NCI-H748 treated with DMSO at 0.1 percent for 48 hours (cell line): ENCODE measurements at regions not wholly inside any gene's neighbourhood (a gene's known extent, or its start where the extent isn't known, plus 50 kb on each side); places are given as distances from the start of the nearest gene placed in this dataset.

ENCODE experiments used
- DNase-seq: peaks from one replicate; lab custom pipeline; 2025; lab: John Stamatoyannopoulos, UW

DNA sequence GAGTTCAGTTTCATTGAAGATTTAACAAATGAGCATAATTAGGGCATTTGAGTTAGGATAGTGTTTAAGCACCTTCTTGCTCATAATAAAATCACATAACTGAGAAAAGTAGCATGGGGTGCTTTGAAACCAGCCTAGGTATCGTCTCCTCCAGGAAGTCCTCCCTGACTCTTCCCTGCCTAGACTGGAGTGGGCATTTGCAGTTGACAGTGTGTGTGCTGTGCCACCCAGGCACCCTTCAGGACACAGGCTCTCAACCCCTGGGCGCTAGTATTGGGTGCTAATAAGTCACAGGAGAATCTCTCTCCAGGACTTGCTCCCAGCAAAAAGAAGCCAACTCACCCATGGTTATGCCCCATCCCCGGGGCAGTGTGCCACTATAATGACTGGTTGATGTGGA, 584.1 kb downstream of the INSC start:
- DNase-seq, result no peak

DNA sequence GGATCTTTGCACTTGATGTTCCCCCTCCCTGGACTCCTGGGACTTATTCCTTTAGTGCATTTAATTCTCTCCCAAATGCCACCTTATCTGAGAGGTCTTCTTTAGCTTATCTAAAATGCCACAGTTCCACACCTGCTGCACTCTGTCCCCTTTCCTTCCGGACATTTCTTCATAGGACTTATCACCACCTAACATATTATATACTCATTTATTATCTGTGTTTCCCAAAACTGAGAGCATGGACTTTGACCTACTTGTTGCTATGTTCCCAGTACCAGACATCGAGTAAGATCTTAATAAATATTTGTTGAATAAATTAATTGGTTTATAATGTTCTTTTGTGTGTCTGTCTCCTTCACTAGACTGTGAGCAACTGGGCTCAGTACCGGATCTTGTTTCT, 585.3 kb downstream of the INSC start:
- DNase-seq, result no peak

DNA sequence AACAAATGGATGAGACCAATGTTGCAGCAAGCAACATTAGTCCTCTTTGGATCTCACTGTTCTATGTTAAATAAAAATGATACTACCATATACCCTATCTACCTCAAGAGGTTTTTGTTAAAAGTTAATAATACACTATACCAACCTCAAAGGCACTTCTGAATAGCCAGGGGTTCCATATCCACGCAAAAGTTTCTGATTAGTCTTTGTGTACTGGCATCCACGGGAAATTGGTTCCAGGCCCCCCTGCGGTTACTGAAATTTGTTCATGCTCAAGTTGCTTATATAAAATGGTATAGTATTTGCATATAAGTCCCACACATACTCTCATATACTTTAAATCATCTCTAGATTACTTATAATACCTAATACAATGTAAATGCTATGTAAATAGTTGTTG, 585.7 kb downstream of the INSC start:
- no peak for DNase-seq

DNA sequence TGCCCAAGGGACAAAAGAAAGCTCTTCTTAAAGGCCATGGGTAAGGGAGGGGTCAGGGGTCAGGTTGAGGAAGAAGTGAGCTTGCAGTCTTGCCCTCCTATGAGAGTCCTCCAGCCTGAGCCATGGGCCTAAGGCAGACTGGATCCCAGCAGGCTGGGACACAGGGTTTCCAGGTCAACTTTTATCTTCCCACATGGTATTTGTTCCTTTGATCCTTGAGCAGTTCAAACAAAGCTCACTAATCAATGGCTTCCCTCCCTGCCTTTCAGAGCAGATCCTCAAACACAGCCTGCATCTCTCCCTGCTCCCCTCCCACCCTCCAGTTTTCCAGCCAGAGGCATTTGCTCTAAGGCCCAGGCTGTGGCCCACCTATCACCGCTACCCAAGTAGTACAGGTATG, 589.3 kb downstream of the INSC start:
- DNase-seq, result no peak

DNA sequence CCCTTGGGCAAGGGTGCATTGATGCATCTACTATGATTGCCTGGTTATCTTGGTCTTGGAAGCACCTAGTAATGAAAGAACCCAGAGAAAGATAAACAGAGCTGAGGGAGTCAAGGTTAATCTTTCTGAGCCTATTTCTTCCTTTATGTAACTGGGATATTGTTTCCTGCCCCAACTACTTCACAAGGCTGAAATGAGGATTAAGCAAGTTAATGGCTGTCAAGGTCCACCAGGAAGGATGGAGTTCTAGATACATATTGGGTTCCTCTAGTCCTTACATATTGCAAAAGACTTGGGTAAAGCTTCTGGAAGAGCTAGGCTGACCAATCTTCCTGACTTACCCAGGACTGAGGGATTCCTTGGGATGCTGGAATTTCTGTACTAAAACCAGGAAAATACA, 589.8 kb downstream of the INSC start:
- no peak for DNase-seq

DNA sequence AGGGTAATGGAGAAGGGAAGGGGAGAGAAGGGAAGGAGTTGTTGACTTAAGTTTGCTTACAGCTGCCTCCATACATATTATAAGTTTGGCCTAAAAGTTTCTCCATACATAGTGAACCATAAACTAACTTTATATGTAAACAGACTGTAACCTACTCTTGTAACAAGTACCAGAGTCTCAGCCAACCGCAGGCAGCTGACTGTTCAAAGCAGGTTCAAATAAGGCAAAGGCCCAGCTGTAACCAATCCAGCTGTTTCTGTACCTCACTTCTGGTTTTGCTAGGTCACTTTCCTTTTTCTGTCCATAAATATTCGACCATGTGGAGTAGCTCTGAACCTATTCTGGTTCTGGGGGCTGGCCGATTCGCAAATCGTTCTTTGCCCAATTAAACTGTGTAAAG, 591.2 kb downstream of the INSC start:
- DNase-seq, result no peak

DNA sequence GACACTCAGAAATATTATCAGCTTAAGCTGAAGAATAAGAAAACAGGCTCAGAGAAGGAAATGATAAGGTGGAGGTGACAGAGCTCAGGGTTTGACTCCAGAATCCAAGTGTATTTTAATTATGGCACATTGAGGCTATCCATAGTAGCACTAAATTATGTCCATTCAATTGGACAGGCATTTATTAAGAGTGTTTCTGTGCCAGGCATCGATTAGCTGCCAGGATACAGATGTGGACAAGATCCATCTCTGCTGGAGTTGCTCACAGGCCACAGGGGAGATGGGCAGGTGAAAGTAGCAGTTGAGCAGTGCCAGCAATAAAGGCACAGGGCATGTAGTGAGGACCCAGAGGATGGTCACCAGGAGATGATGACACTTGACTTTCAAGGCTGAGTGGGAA, 592.5 kb downstream of the INSC start:
- DNase-seq, result no peak

DNA sequence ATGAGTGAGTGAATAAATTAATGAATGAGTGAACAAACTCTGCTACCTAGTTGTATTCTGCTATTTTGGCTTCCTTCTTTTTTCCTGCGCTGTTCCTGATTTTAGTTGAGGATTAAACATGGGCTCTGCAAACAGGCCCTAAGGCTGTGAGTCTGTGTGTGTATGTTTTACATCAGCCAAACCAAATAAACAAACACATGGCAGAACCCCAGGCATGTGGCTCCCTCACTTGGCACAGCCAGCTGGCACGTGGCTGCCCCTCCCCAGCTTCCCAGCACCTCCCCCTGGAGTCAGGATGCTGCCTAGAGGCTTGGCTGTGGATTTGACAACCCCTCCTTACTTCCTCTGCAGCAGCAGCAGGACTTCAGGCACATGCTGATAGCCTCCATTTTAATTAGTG, 593.2 kb downstream of the INSC start:
- DNase-seq, result no peak

DNA sequence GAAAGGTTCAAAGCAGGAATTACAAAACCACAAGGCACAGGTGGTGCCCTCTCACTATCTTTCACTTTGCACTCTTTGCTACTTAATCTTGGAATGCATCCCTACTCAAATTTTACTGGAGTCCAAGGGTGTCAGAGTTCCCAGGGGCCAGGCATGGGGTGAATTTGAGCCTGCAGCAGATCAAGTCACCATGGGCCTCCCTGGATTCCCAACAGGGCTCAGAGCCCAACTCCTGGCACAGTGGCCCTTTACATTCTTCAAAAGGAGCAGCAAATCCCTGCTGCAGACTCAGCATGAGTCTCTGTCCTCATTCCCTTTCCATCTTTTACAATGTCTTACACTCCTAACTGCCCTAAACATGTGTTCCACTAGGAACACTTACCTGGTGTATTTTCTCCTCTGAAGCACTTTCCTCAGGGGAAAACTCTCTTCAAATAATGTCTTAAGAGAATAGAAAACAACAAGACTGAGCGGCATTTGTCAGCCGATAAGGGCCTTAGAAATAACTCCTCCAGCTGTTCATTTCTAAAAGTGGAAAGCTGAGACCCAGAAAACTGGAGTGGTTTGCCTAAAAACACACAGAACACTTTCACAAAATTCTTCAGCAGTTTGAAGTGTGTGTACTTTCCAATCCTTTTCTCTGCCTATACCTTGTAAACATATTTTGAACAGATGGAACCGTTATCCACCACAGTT, 596.0 kb downstream of the INSC start:
- no peak for DNase-seq

DNA sequence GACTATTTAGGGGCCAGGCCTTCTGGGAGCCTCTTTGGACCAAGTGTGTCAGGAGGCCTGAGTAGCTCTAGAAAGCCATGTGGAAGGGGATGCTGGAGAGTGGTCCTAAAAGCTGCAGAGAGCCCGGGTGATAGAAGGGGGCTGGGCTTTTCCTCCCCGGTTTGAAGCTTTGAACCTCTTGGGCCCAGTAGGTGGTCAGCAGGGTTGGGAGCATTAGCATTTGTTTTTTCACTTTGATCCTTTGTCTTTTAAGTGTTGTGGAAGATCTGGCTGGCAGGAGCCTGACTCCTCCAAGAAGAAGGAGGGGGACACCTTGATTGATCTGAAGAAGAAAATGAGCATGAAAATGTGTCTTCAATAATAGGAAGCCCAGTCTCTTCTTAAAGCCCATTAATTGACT, 596.6 kb downstream of the INSC start:
- no peak for DNase-seq

DNA sequence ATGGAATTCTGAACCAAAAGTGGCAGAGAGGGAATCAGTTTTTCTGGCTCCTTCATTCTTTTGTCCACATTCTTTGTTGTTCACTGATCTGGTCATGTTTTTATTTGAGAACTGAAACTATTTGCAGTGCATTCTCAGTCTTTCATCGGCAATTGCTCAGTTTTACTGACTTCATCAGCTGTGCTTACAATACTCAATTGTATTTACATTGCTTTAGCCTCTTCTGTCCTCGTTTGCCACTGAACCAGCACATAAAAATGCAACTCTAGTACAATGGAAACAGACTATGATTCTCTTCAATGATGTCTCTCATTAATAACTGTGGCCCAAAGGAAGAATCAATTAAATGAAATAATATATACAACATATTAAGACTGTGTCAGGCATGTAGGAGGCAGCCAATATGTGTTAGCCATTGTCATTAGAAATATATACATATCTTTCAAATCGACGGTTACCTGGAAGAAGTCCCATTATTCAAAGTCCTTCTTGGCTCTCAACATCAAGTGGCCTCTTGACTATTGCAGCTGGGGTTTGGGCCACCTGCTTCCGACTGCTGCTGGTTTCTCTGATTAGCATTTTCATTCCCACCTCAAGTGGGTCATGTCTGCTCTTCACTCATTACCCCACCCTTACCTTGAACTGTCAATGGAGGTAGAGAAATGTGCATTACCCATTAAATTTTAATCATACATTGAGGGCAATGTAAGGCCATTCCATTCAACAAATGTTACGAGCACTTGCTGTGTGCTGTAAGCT, 600.1 kb downstream of the INSC start:
- DNase-seq, result peak; percentile 99

DNA sequence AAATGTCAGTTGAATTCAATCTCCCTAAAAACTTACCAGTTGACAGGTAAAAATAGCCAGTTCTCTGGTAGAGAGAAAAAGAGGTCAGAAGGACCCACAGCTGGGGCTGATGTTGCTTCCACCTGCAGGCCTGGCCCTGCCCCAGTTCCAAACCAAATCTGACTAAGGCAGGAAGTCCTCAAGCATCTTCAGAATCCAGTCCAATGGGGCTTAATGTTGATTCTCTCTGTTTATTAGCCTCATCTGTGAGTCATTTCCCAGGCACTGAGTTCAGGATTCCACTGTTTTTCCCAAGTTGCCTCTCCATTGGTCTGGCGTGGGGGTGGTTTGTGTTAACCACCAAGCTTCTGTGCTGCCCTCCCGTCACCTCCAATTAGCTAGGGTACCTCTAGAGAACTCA, 601.8 kb downstream of the INSC start:
- DNase-seq, result no peak

DNA sequence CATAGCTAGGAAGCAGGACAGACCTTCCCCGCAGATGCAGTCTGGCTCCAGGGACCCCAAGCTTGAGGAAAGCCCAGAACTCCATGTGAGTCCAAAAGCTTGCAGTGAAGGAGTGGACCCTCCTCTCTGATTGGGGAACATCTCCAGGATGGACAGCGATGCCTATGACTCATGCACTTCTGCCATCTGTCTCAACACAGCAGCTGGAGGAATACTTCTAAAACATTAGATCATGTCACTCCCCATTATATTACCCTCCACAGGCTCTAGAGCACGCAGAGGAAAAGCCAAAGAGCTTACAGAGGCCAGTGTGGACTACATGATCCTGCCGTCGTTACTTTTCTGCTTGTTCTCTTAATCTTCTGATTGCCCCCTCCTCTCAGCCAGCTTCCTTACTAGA, 605.7 kb downstream of the INSC start:
- DNase-seq, result no peak

DNA sequence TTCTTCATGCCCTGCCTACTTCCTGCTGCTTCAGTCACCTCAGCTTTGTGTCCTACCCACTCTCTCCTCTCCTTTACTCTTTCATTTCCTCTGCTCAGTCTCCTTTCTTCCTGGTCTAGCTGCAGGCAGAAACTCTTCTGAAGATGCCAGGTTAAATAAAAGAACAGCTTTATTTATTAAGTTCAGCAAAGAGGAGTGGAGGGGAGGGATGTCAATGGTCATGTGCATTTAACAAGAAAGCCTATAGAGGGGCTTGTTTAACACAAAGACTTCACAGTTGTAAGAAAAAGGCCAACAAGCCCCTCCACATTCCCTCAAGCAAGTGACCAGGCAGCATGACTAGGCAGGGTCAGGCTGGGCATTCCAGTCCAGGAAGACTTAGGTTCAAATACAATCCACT, 609.2 kb downstream of the INSC start:
- no peak for DNase-seq

DNA sequence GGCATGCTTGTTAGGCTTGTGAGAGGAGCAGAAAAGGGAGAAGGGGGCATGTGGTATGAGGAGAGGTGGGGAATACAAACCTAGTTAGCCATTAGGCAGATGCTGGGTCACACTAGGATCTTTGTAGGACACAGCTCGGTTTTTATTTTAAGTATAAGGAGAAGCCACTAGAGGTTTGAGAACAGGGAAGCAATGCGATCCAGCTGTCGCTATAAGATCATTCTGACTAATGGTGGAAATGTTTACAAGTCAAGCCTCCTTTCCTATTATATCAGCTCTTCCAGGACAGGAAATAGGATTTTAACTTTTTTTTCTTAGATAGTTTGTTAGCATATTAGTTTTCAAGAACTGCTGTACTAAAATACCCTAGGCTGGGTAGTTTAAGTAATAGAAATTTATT, 609.9 kb downstream of the INSC start:
- no peak for DNase-seq

DNA sequence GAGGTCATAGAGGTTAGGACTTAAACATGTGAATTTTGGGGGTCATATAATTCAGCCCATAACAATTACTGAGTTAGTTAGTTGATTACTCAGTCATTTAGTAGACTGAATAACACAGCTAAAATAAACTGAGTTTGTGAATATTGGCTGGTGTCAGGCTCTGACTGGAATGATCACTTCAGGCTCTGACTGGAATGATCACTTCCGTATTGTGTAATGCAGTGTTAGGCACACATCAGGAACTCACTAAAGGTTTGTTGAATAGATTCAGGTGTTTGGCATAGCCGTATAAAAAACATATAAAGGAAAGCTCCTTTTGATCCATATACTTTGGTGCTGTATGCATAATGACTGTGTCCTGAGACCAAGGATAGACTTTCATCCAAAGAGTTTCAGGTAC, 610.5 kb downstream of the INSC start:
- DNase-seq, result no peak

DNA sequence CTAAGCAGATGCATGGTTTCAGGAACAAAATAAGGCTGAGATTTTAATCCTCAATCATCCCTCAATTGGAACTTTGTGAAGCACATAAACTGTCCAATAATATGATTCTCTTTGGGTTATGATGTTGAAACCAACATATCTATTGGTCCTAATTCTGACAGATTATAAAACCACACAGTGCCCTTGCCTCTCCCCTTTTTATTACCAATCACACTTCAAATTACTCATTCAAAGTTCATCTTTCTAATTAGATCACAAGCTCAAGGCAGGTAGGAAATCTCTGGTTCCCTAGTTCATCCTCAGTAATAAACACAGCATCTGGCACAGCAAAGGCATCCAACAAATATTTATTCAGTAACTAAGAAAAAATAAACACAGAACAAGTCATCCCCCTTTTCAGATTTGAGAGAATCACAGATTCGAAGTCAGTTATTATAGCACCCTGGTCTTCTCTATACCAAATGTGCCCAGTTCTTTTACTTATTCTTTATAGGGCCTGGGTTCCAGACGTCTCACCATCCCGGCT, 611.6 kb downstream of the INSC start:
- no peak for DNase-seq

DNA sequence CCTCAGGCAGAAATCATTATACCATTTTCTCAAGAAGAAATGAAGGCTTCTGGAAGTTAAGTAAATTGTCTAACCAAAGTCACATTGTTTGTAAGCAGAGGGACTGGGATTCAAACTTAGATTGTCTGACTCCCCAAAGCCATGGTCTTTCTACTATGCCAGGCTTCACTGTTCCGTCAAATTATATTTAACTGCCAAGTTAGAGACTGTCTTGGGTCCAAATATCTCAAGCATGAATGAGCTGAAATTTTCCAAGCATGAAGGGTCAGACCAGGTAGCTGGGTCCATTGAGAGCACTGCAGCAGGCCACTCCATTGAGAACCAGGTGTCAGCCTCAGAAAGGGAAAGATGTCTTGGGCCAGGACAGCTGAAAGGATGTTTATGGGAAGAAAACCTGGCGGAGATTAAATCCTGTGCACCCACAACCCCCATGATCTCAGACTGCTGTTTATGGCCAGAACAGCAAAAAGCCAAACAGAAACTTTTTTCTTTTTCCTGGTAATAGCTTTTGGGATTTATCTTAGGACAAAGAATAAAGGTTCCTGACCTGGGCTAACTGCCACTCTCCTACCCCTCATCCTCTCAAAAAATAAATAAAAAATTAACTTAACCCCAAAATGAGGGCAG, 612.3 kb downstream of the INSC start:
- DNase-seq, result no peak

DNA sequence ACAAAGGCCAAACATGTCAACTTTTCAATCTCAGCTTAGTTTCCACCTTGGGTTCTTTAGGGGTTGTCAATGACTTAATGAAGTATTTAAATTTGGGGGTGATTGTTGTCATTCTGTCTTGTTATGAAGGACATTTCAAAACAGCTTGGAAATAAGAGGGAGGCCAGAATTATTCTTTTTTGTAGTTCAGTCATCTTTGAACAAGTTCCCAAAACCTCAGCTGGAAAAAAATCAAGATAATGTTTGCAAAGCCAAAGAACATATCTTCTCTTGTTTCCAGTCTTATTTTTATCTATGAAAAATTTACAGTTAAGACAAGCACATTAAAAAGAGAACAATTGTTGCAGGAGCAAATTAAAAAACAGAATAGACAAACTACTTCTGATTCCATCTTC, 612.8 kb downstream of the INSC start:
- no peak for DNase-seq

DNA sequence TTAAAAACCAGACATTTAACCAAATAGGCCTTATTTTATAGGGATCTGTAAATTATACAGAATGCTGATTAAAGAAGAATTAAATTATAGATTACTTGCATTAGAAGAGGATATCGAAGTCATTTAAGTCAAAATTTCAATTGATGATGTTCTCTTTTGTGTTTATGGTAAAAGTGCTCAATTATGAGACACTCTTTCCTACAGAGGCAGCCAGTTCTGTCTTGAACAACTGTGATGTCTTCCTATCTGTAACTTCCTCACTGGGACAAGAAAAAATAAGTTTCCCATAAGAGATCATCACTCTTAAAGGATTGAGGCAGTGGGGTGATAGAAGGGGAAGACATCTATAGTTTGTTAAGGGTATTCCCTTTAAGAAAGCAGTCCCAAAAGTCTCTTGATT, 613.5 kb downstream of the INSC start:
- no peak for DNase-seq

DNA sequence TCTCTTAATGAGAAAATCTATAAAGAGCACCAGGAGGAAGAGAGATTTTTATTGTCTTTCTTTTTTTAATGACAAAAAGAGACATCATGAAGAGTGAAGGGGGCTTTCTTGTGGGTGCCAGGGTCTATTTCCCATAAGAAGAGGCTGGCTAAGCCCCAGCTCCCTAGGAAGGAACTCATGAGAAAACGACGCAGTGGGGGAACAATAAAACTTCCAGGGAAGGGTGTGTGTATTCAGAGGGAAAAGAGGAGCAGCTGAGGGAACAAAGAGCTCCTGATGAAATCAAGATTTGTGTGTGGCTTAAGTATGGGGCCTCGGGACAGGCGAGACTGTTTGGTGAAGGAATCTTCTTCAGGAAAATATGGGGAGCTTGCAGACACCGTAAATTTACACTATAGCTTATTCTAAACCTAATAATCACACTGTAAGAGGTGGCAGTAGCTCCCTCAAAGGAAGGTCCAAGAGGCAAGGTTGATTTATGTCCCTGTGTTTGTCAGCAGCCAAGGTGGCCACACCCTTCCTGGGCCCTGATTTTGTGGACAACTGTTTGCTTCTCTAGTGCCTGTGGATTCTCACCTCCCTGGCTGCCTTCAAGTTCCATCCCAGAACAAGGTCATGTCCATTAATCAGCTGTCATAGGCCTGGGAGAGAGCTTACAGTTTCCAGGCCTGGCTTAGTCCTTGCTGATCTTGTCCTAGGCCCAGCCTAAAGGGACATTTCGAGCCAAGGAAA, 615.7 kb downstream of the INSC start:
- DNase-seq, result no peak

DNA sequence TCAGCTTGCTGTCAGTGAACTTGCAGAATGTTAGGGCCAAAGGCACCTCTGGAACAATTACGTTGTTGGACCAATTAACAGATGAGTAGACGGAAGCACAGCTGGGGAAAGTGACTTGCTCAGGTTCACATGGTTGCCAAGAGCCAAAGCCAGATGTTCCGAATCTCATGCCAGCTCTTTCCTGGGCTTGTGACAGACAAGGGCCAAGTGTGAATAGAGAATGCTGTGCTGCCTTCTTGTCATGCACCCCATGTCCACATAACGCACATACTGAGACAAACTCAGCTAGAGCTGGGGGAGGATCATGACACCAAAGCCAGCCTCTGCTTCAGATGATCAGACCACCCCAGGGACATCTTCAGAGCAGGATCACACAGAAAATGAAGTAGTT, 616.3 kb downstream of the INSC start:
- DNase-seq, result no peak

DNA sequence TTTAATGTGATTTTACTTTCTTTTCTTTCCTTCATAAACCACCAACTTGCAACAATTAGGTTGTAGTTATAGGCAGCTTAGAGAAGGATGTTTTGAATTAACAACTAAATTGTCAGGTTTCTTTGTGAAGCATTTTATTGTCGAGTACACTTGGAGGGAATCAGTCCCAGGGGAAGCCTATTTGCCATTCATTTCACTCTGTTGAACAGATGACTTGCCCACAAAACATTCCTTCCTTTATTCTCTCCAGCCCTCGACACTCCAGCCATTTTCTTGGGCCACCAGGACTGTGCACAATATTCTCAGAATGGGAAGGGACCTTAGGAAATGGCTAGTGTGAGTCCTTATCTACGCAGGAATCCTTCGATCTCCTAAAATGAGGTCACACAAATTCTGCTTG, 620.6 kb downstream of the SOX6 start:
- no peak for DNase-seq
